Neural cell (in vitro differentiated cells): ENCODE measurements at regions not wholly inside any gene's neighbourhood (a gene's known extent, or its start where the extent isn't known, plus 50 kb on each side); places are given as distances from the start of the nearest gene placed in this dataset.

Experiments used
- H2AFZ ChIP-seq: fragments of 200-600, 300-800 bp; sonication (generic), shearing (Covaris generic); 2 replicates; pipeline ENCODE4 v1.6.0; 2014; ENCODE audit warnings: low read depth, mild to moderate bottlenecking, antibody characterized with exemption, low read length, moderate library complexity
- H3F3A ChIP-seq: fragments of 200-600 bp; shearing (Covaris generic); 2 replicates; pipeline ENCODE4 v1.6.1; 2016; ENCODE audit warnings: mild to moderate bottlenecking, moderate library complexity, mixed read lengths, antibody characterized with exemption, low read length; ENCODE audit not compliant: insufficient read depth, poor library complexity, severe bottlenecking
- H3K27ac ChIP-seq: fragments of 200-600, 300-800 bp; sonication (generic), shearing (Covaris generic); 2 replicates; pipeline ENCODE4 v1.5.1; 2014; ENCODE audit warnings: mild to moderate bottlenecking, low read length, moderate library complexity
- H3K27me3 ChIP-seq: fragments of 300-800, 200-600 bp; sonication (generic), shearing (Covaris generic); 2 replicates; pipeline ENCODE4 v1.6.0; 2014; ENCODE audit warnings: mild to moderate bottlenecking, low read depth, low read length, moderate library complexity; ENCODE audit not compliant: insufficient read depth
- H3K36me3 ChIP-seq: fragments of 300-800, 200-600 bp; sonication (generic), shearing (Covaris generic); 2 replicates; pipeline ENCODE4 v1.5.1; 2014; ENCODE audit warnings: mild to moderate bottlenecking, antibody characterized with exemption, low read length, moderate library complexity; ENCODE audit not compliant: insufficient read depth
- H3K4me2 ChIP-seq: fragments of 300-800, 200-600 bp; sonication (generic), shearing (Covaris generic); 2 replicates; pipeline ENCODE4 v1.6.0; 2014; ENCODE audit warnings: mild to moderate bottlenecking, low read length
- H3K4me3 ChIP-seq: fragments of 300-800, 200-600 bp; sonication (generic), shearing (Covaris generic); 2 replicates; pipeline ENCODE4 v1.5.1; 2014; ENCODE audit warnings: mild to moderate bottlenecking, low read length, moderate library complexity
- H3K79me2 ChIP-seq: fragments of 200-600 bp; shearing (Covaris generic); replicated peaks from 2 replicates; pipeline ENCODE4 v1.6.0; 2014; ENCODE audit warnings: mild to moderate bottlenecking, low read length, moderate library complexity; ENCODE audit not compliant: insufficient read depth
- H3K9ac ChIP-seq: fragments of 300-800, 200-600 bp; sonication (generic), shearing (Covaris generic); 2 replicates; pipeline ENCODE4 v1.6.1; 2016; ENCODE audit warnings: mild to moderate bottlenecking, low read length, mixed read lengths
- H3K9me2 ChIP-seq: fragments of 200-600 bp; shearing (Covaris generic); 2 replicates; pipeline ENCODE4 v1.6.1; 2016; ENCODE audit warnings: mild to moderate bottlenecking, low read length, mixed read lengths; ENCODE audit not compliant: insufficient read depth
- H3K9me3 ChIP-seq: fragments of 200-600, 300-800 bp; sonication (generic), shearing (Covaris generic); 2 replicates; pipeline ENCODE4 v1.6.1; 2016; ENCODE audit warnings: mild to moderate bottlenecking, mixed run types, low read length, moderate library complexity, mixed read lengths
- H4K20me1 ChIP-seq: fragments of 200-600 bp; shearing (Covaris generic); 2 replicates; pipeline ENCODE4 v1.6.1; 2016; ENCODE audit warnings: mild to moderate bottlenecking, mixed run types; ENCODE audit not compliant: insufficient read depth
- CTCF ChIP-seq: fragments of 450-650 bp; IDR thresholded peaks from 2 replicates; pipeline ENCODE4 v1.5.1; 2014; ENCODE audit warnings: antibody characterized with exemption, mild to moderate bottlenecking, moderate library complexity; ENCODE audit not compliant: poor library complexity, severe bottlenecking
- EP300 ChIP-seq: fragments of 450-650 bp; conservative IDR thresholded peaks from 2 replicates; pipeline ENCODE4 v1.6.1; 2014; ENCODE audit warnings: antibody characterized with exemption, mild to moderate bottlenecking, moderate library complexity; ENCODE audit not compliant: poor library complexity, severe bottlenecking
- EZH2 ChIP-seq: fragments of 200-600, 300-800 bp; shearing (Covaris generic), sonication (generic); IDR thresholded peaks from 2 replicates; pipeline ENCODE4 v1.6.1; 2014; ENCODE audit warnings: antibody characterized with exemption, low read length, borderline replicate concordance, mild to moderate bottlenecking; ENCODE audit not compliant: insufficient read depth, poor library complexity, severe bottlenecking
- MXI1 ChIP-seq: fragments of 450-650 bp; conservative IDR thresholded peaks from 2 replicates; pipeline ENCODE4 v1.6.1; 2014; ENCODE audit warnings: antibody characterized with exemption, mild to moderate bottlenecking; ENCODE audit not compliant: poor library complexity, severe bottlenecking
- POLR2AphosphoS5 ChIP-seq: IDR thresholded peaks from 2 replicates; pipeline ENCODE4 v1.6.1; 2012
- RAD21 ChIP-seq: fragments of 450-650 bp; conservative IDR thresholded peaks from 2 replicates; pipeline ENCODE4 v1.6.1; 2014; ENCODE audit warnings: antibody characterized with exemption, mild to moderate bottlenecking, moderate library complexity
- SMC3 ChIP-seq: fragments of 450-650 bp; conservative IDR thresholded peaks from 2 replicates; pipeline ENCODE4 v1.6.1; 2014; ENCODE audit warnings: antibody characterized with exemption, mild to moderate bottlenecking, moderate library complexity; ENCODE audit not compliant: poor library complexity
- TAF1 ChIP-seq: IDR thresholded peaks from 2 replicates; pipeline ENCODE4 v1.6.1; 2012; ENCODE audit warnings: low read depth
- TF ChIP-seq, protein P1 (sequence below): IDR thresholded peaks from 2 replicates; pipeline ENCODE4 v1.6.1; 2012; ENCODE audit warnings: borderline replicate concordance

- H3K4me3 ChIP-seq, result no peak overlapping the region
- H3K9me2 ChIP-seq, result no peaks in the 10 kb centered on the region
- no peak for TF ChIP-seq TAF1
- no peak for TF ChIP-seq EP300
- TF ChIP-seq CTCF, result no peak
- no peak for TF ChIP-seq POLR2AphosphoS5
- TF ChIP-seq MXI1, result no peak
- no peak for TF ChIP-seq SMC3
- no peaks in the 10 kb centered on the region for H3K36me3 ChIP-seq
- no peaks in the 10 kb centered on the region for H4K20me1 ChIP-seq
- no peaks in the 10 kb centered on the region for H3K9me3 ChIP-seq
- no peaks in the 10 kb centered on the region for H3K79me2 ChIP-seq
- no peaks in the 10 kb centered on the region for H3K27me3 ChIP-seq
- no peak overlapping the region for H3K9ac ChIP-seq
- no peak overlapping the region for H2AFZ ChIP-seq
- no peak overlapping the region for H3K4me2 ChIP-seq
- no peak overlapping the region for H3K27ac ChIP-seq
- H3F3A ChIP-seq, result no peaks in the 10 kb centered on the region
These were observed 159.3 kb upstream of the GAP43 start for GRCh38 chr3:115464036-115464435.

GRCh38 chr3:115469649-115470048 lies 153.7 kb upstream of the GAP43 start:
- Histone ChIP-seq H3K4me3 (no peak overlapping the region), H4K20me1 (no peaks in the 10 kb centered on the region), H3K27me3 (no peaks in the 10 kb centered on the region), H3K27ac (no peak overlapping the region), H3K9me2 (no peaks in the 10 kb centered on the region), H3F3A (peaks cover 7% of the 10 kb centered on the region), H2AFZ (no peak overlapping the region), H3K4me2 (no peak overlapping the region), H3K36me3 (no peaks in the 10 kb centered on the region), H3K79me2 (no peaks in the 10 kb centered on the region), H3K9ac (no peak overlapping the region), H3K9me3 (no peaks in the 10 kb centered on the region)
- TF ChIP-seq EZH2 (no peak), TAF1 (no peak), POLR2AphosphoS5 (no peak)
- TF ChIP-seq, protein P1, sequence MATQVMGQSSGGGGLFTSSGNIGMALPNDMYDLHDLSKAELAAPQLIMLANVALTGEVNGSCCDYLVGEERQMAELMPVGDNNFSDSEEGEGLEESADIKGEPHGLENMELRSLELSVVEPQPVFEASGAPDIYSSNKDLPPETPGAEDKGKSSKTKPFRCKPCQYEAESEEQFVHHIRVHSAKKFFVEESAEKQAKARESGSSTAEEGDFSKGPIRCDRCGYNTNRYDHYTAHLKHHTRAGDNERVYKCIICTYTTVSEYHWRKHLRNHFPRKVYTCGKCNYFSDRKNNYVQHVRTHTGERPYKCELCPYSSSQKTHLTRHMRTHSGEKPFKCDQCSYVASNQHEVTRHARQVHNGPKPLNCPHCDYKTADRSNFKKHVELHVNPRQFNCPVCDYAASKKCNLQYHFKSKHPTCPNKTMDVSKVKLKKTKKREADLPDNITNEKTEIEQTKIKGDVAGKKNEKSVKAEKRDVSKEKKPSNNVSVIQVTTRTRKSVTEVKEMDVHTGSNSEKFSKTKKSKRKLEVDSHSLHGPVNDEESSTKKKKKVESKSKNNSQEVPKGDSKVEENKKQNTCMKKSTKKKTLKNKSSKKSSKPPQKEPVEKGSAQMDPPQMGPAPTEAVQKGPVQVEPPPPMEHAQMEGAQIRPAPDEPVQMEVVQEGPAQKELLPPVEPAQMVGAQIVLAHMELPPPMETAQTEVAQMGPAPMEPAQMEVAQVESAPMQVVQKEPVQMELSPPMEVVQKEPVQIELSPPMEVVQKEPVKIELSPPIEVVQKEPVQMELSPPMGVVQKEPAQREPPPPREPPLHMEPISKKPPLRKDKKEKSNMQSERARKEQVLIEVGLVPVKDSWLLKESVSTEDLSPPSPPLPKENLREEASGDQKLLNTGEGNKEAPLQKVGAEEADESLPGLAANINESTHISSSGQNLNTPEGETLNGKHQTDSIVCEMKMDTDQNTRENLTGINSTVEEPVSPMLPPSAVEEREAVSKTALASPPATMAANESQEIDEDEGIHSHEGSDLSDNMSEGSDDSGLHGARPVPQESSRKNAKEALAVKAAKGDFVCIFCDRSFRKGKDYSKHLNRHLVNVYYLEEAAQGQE, result no peak

DNA sequence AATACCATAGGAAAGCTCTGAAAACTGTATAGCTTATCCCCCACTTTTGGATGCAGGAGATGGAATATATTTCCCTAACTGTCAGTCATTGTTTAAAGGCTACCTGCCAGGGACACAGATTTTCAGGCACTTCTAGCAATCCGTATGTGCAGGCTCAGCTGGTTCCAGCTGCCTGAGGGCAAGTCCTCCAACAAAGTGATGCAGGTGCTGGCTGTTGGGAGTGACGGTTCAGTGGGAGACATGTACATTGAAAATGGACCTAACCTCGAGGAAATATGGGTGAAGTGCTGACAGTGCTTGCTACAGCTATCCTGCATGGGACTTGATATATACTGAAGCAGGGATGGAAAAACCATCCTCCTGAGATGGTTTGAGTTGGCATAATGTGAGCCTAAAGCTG lies 153.1 kb upstream of the GAP43 start:
- Histone ChIP-seq H3K4me3 (no peak overlapping the region), H3K36me3 (no peaks in the 10 kb centered on the region), H3K27me3 (no peaks in the 10 kb centered on the region), H2AFZ (no peak overlapping the region), H3K9ac (no peak overlapping the region), H3K79me2 (no peaks in the 10 kb centered on the region), H3K9me3 (no peaks in the 10 kb centered on the region), H3F3A (peaks cover 7% of the 10 kb centered on the region), H4K20me1 (no peaks in the 10 kb centered on the region), H3K27ac (no peak overlapping the region), H3K4me2 (no peak overlapping the region), H3K9me2 (no peaks in the 10 kb centered on the region)
- TF ChIP-seq TAF1, result no peak
- no peak for TF ChIP-seq SMC3
- TF ChIP-seq RAD21, result no peak
- no peak for TF ChIP-seq EP300
- TF ChIP-seq CTCF, result no peak
- no peak for TF ChIP-seq MXI1
- TF ChIP-seq, protein P1, result no peak
- TF ChIP-seq EZH2, result no peak
- TF ChIP-seq POLR2AphosphoS5, result no peak
